ENCODE measurements at regions not wholly inside any gene's neighbourhood (a gene's known extent, or its start where the extent isn't known, plus 50 kb on each side); places are given as distances from the start of the nearest gene placed in this dataset.

DNA sequence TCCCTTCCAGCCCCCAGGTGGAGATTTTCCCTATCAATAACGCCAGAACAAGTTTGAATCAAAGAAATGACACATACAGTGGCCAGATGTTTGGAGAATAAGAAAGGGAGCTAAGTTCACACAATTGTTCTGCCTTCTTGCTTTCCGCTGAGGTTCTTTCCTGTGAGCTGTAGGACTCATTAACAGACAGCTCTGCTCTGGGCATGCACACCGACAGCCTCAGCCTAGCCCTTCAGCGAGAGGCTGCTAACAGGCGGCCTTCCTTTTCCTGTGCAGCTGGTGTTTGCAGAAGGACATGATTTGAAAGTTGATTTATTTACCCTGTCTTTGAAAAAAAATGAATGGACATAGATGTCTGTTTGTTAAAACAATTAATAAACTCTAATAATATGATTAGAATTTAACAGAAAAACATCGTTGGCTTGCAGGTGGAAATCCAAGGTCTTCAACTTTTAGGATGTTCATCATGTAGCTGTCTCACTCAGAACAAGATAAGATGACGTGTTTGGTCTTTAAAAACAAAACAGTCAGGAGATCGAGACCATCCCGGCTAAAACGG lies 183.3 kb downstream of the KDR start:
- no peaks in the 10 kb centered on the region for H3K36me3 ChIP-seq
- intact Hi-C loops (cut with DNase I) = no loop called here
- H3K9me3 ChIP-seq = no peaks in the 10 kb centered on the region
- no peaks in the 10 kb centered on the region for H3K27me3 ChIP-seq
- no peak overlapping the region for H3K4me3 ChIP-seq
- no peak overlapping the region for H3K27ac ChIP-seq
- no peak for TF ChIP-seq CTCF (IDR thresholded peaks at IDR 0.05)
- H3K4me1 ChIP-seq = no peaks in the 10 kb centered on the region
- DNase-seq (ENCODE audit: low spot score in 2 of 2) = no peak

DNA sequence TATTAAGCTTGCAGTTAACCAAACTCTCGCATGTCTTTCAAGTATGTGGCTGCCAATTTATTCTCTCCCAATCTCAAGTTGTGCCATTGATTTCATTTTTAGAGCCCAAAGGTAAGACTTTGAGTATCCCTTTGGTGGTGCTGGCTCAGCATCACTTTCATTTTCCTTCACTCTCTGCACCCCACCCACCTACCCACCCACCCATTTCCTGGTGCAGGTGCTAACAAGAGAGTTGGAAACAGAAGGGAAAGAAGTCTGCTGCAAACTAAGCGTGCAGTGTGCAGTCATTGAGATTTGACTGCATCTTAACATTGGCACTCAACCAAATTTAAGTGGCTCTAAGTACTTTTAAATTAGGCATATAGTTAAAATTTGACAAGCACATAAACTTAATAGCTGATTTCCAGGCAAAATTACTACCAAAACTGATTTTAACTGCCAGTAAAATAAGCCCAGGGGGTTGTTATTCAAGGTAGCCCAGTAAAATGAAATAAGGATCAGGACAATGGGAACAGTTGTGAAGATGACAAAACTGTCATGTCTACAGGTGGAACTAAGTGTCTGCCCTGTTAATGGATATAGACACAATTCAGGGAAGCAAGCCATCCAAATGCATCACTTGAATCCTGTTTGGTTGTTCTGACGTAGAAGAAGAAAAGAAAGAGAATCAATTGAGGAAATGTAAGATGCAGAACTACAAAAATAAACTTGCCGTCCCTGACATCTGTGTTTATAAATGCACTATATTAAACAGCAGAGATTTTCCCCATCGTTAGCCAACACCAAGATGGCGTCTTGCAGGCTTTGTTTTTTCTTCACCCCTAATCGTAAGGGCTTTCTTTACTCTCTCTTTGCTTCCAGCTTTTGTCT lies 184.2 kb downstream of the KDR start:
- Histone ChIP-seq H3K36me3 (no peaks in the 10 kb centered on the region), H3K27me3 (no peaks in the 10 kb centered on the region), H3K4me3 (no peak overlapping the region), H3K27ac (no peak overlapping the region), H3K9me3 (no peaks in the 10 kb centered on the region), H3K4me1 (no peaks in the 10 kb centered on the region)
- DNase-seq (ENCODE audit: low spot score in 2 of 2) = no peak
- intact Hi-C loops (cut with DNase I) = no loop called here
- TF ChIP-seq CTCF (IDR thresholded peaks at IDR 0.05) = no peak

- no peak for DNase-seq (ENCODE audit: low spot score in 2 of 2)
- Histone ChIP-seq H3K36me3 (no peaks in the 10 kb centered on the region), H3K4me3 (no peak overlapping the region), H3K27ac (no peak overlapping the region), H3K27me3 (no peaks in the 10 kb centered on the region), H3K9me3 (no peaks in the 10 kb centered on the region), H3K4me1 (no peaks in the 10 kb centered on the region)
- TF ChIP-seq CTCF (IDR thresholded peaks at IDR 0.05) = no peak
- intact Hi-C loops (cut with DNase I) = no loop called here
Observed at GRCh38 chr4:54937501-54937900, 187.9 kb downstream of the KDR start.

DNA sequence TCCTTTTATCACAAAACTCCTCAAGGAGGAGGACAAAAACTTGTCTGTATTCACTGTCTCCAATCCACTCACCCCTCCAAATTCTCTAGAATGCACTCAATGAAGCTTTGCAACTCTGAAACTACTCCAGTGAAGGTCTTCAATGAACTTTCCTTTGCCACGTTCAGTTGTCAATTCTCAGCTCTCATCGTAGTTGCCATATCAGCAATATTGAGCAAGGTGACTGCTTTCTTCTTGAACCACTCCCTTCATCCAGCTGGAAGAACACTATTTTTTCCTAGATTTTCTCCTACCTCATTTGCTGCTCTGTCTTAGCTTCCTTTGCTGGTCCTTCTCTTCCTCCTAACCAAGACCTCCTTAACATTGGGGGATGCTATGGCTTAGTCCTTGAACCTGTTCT lies 191.8 kb downstream of the KDR start:
- Histone ChIP-seq H3K9me3 (no peaks in the 10 kb centered on the region), H3K27me3 (no peaks in the 10 kb centered on the region), H3K4me3 (no peak overlapping the region), H3K36me3 (no peaks in the 10 kb centered on the region), H3K4me1 (no peaks in the 10 kb centered on the region), H3K27ac (no peak overlapping the region)
- intact Hi-C loops (cut with DNase I) = no loop called here
- DNase-seq (ENCODE audit: low spot score in 2 of 2) = no peak
- TF ChIP-seq CTCF (IDR thresholded peaks at IDR 0.05) = no peak

DNA sequence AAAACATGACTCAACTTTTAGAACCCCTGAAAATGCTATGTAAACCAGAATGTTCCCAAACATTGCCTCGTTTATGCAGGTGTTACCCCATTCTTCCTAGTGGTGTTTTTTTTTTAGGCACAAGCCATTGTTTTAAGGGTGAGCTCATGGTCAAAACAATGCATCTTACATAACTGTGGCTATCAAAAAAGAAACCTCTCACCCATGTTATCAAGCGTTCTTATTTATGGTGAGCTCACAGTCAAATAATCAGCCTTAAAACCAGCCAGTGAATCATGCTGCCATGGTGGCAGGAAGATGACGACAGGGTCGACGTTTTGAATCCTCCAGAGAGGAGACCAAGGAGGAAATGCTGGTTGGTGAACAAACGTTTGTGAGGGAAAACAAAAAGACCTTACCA lies 195.2 kb downstream of the KDR start:
- H3K9me3 ChIP-seq = no peaks in the 10 kb centered on the region
- H3K36me3 ChIP-seq = no peaks in the 10 kb centered on the region
- no peak for TF ChIP-seq CTCF (IDR thresholded peaks at IDR 0.05)
- H3K27ac ChIP-seq = no peak overlapping the region
- intact Hi-C loops (cut with DNase I) = no loop called here
- no peak for DNase-seq (ENCODE audit: low spot score in 2 of 2)
- H3K4me3 ChIP-seq = no peak overlapping the region
- no peaks in the 10 kb centered on the region for H3K27me3 ChIP-seq
- no peaks in the 10 kb centered on the region for H3K4me1 ChIP-seq

Measured in ascending aorta (tissue), 2 donors.